A549 (cell line): ENCODE measurements at regions not wholly inside any gene's neighbourhood (a gene's known extent, or its start where the extent isn't known, plus 50 kb on each side); places are given as distances from the start of the nearest gene placed in this dataset.

ENCODE experiments used
- ATAC-seq, 2 experiments: fragments of 200-7000 bp in 1 of 2; fragments of >200 bp in 1 of 2; cut with Nextera tagmentation in 1 of 2; cut with Tn5 transposase in 1 of 2; 3 replicates each; pipeline versions ENCODE4 v1.8.0 to v1.9.1; 2018 to 2020; ENCODE audit warnings: mild to moderate bottlenecking in 1 of 2, moderate library complexity in 1 of 2
- CTCF ChIA-PET: fragments of 300-600 bp; sonication (Branson Sonifier 250); formaldehyde crosslinking; extraction: SDS; loops from one replicate; lab custom pipeline; 2021; ENCODE audit warnings: antibody characterized with exemption, inconsistent platforms; lab: Yijun Ruan, JAX
- POLR2A ChIA-PET: fragments of 350-600 bp; formaldehyde crosslinking; extraction: SDS; loops from one replicate; lab custom pipeline; 2021; ENCODE audit warnings: antibody characterized with exemption, inconsistent platforms; lab: Yijun Ruan, JAX
- DNase-seq, 2 experiments: peaks; one replicate each; pipeline versions ENCODE4 v3.0.0 to v3.0.0-alpha.2; 2011 to 2016; ENCODE audit warnings: low read depth in 1 of 2, low spot score in 1 of 2
- FAIRE-seq: peaks from 2 replicates; lab custom pipeline; 2011; peaks lifted over from hg19 to GRCh38; lab: Jason Lieb, UNC
- H3K27ac ChIP-seq, 2 experiments: fragments of >200 bp; sonication (Bioruptor Twin); formaldehyde crosslinking; 3 replicates each; pipeline ENCODE4 v1.5.1; 2016 to 2017
- H3K4me1 ChIP-seq: fragments of >200 bp; sonication (Bioruptor Twin); formaldehyde crosslinking; 3 replicates; pipeline ENCODE4 v1.6.1; 2016
- H3K4me2 ChIP-seq: fragments of >200 bp; sonication (Bioruptor Twin); formaldehyde crosslinking; 3 replicates; pipeline ENCODE4 v1.6.1; 2016
- H3K4me3 ChIP-seq: fragments of >200 bp; sonication (Bioruptor Twin); formaldehyde crosslinking; 3 replicates; pipeline ENCODE4 v1.5.1; 2016
- H3K9me3 ChIP-seq: fragments of >200 bp; sonication (Bioruptor Twin); formaldehyde crosslinking; 3 replicates; pipeline ENCODE4 v1.6.1; 2016
- ATOH8 ChIP-seq: fragments of 250-450 bp; sonication (Bioruptor Pico); IDR thresholded peaks from 2 replicates; pipeline ENCODE4 v1.5.0; 2020; ENCODE audit warnings: low read depth, mild to moderate bottlenecking, moderate library complexity
- CBX2 ChIP-seq: fragments of 200-600 bp; sonication (generic); IDR thresholded peaks from 2 replicates; pipeline ENCODE4 v1.6.1; 2016; ENCODE audit warnings: low read depth, mild to moderate bottlenecking, borderline replicate concordance
- CBX8 ChIP-seq: fragments of 200-600 bp; sonication (generic); IDR thresholded peaks from 2 replicates; pipeline ENCODE4 v1.6.1; 2016
- CEBPB ChIP-seq, 2 experiments: fragments of >200 bp in 1 of 2; sonication (Bioruptor Twin) in 1 of 2; formaldehyde crosslinking in 1 of 2; IDR thresholded peaks; 2 replicates each; pipeline ENCODE4 v1.6.1; 2012 to 2016
- CHD2 ChIP-seq: fragments of 150-350 bp; IDR thresholded peaks from 2 replicates; pipeline ENCODE4 v1.6.1; 2014; ENCODE audit warnings: low read length; ENCODE audit not compliant: partially characterized antibody
- E2F6 ChIP-seq: IDR thresholded peaks from 2 replicates; pipeline ENCODE4 v1.6.1; 2012; ENCODE audit warnings: low read depth, borderline replicate concordance
- EHF ChIP-seq: fragments of 250-450 bp; sonication (Bioruptor Pico); IDR thresholded peaks from 2 replicates; pipeline ENCODE4 v1.5.0; 2020; ENCODE audit warnings: mild to moderate bottlenecking
- EHMT2 ChIP-seq: fragments of 200-600 bp; sonication (generic); IDR thresholded peaks from 2 replicates; pipeline ENCODE4 v1.6.1; 2016; ENCODE audit warnings: antibody characterized with exemption, low read depth, mild to moderate bottlenecking, moderate library complexity
- ELK1 ChIP-seq: fragments of 150-350 bp; IDR thresholded peaks from 2 replicates; pipeline ENCODE4 v1.6.1; 2014; ENCODE audit warnings: low read depth, mild to moderate bottlenecking, low read length
- EP300 ChIP-seq, 2 experiments: fragments of >200 bp; sonication (Bioruptor Twin); formaldehyde crosslinking; IDR thresholded peaks; 2 replicates in 1 of 2; 3 replicates in 1 of 2; pipeline ENCODE4 v1.6.1; 2016 to 2017
- FOSB ChIP-seq: fragments of 250-450 bp; sonication (Bioruptor Pico); IDR thresholded peaks from 2 replicates; pipeline ENCODE4 v1.5.0; 2020; ENCODE audit warnings: mild to moderate bottlenecking, moderate library complexity
- FOSL2 ChIP-seq, 2 experiments: fragments of 450-650 bp in 1 of 2; fragments of >200 bp in 1 of 2; sonication (Bioruptor Twin) in 1 of 2; formaldehyde crosslinking; IDR thresholded peaks; 2 replicates each; pipeline versions ENCODE4 v1.5.0 to v1.6.1; 2016 to 2020; ENCODE audit warnings: mild to moderate bottlenecking in 1 of 2, moderate library complexity in 1 of 2
- FOXS1 ChIP-seq: fragments of 250-450 bp; sonication (Bioruptor Pico); IDR thresholded peaks from 2 replicates; pipeline ENCODE4 v1.5.0; 2020; ENCODE audit warnings: mild to moderate bottlenecking, moderate library complexity
- HDAC2 ChIP-seq: fragments of 200-600 bp; sonication (generic); IDR thresholded peaks from 2 replicates; pipeline ENCODE4 v1.6.1; 2016
- HEYL ChIP-seq: fragments of 250-450 bp; sonication (Bioruptor Pico); IDR thresholded peaks from 2 replicates; pipeline ENCODE4 v1.8.0; 2021; ENCODE audit warnings: mild to moderate bottlenecking, moderate library complexity
- HOXA7 ChIP-seq: fragments of 250-450 bp; sonication (Bioruptor Pico); IDR thresholded peaks from 2 replicates; pipeline ENCODE4 v1.5.0; 2020; ENCODE audit warnings: mild to moderate bottlenecking, moderate library complexity
- HOXB13 ChIP-seq: fragments of 250-450 bp; sonication (Bioruptor Pico); IDR thresholded peaks from 2 replicates; pipeline ENCODE4 v1.5.0; 2020; ENCODE audit warnings: low read depth, mild to moderate bottlenecking, moderate library complexity
- HOXB5 ChIP-seq: fragments of 250-450 bp; sonication (Bioruptor Pico); IDR thresholded peaks from 2 replicates; pipeline ENCODE4 v1.5.0; 2020; ENCODE audit warnings: mild to moderate bottlenecking, moderate library complexity
- JUN ChIP-seq, 2 experiments: fragments of >200 bp; sonication (Bioruptor Twin); formaldehyde crosslinking; IDR thresholded peaks; 2 replicates in 1 of 2; 3 replicates in 1 of 2; pipeline ENCODE4 v1.6.1; 2016 to 2017
- JUNB ChIP-seq: fragments of >200 bp; sonication (Bioruptor Twin); formaldehyde crosslinking; IDR thresholded peaks from 2 replicates; pipeline ENCODE4 v1.6.1; 2016
- MAFK ChIP-seq: fragments of 450-650 bp; IDR thresholded peaks from 2 replicates; pipeline ENCODE4 v1.6.1; 2014; ENCODE audit not compliant: partially characterized antibody
- NPAS2 ChIP-seq: fragments of 250-450 bp; sonication (Bioruptor Pico); IDR thresholded peaks from 2 replicates; pipeline ENCODE4 v1.8.0; 2022; ENCODE audit warnings: mild to moderate bottlenecking, moderate library complexity, borderline replicate concordance
- PHF8 ChIP-seq: fragments of 200-600 bp; sonication (generic); IDR thresholded peaks from 2 replicates; pipeline ENCODE4 v1.6.1; 2016; ENCODE audit warnings: low read depth, mild to moderate bottlenecking, antibody characterized with exemption, moderate library complexity, borderline replicate concordance
- RAD21 ChIP-seq, 2 experiments: fragments of >200 bp in 1 of 2; sonication (Bioruptor Twin) in 1 of 2; formaldehyde crosslinking in 1 of 2; IDR thresholded peaks in 1 of 2; conservative IDR thresholded peaks in 1 of 2; 2 replicates in 1 of 2; 3 replicates in 1 of 2; pipeline ENCODE4 v1.6.1; 2012 to 2018; ENCODE audit warnings: inconsistent platforms in 1 of 2
- RARB ChIP-seq: fragments of 250-450 bp; sonication (Bioruptor Pico); IDR thresholded peaks from 2 replicates; pipeline ENCODE4 v1.8.0; 2021; ENCODE audit warnings: mild to moderate bottlenecking, moderate library complexity
- TFCP2L1 ChIP-seq: fragments of 250-450 bp; sonication (Bioruptor Pico); IDR thresholded peaks from 2 replicates; pipeline ENCODE4 v1.5.0; 2021; ENCODE audit warnings: mild to moderate bottlenecking
- ZC3H11A ChIP-seq: fragments of 450-650 bp; IDR thresholded peaks from 2 replicates; pipeline ENCODE4 v1.6.1; 2014; ENCODE audit warnings: antibody characterized with exemption, mild to moderate bottlenecking
- ZFP36 ChIP-seq: fragments of 450-650 bp; IDR thresholded peaks from 2 replicates; pipeline ENCODE4 v1.6.1; 2014; ENCODE audit warnings: borderline replicate concordance; ENCODE audit not compliant: partially characterized antibody
- ZNF302 ChIP-seq: fragments of 250-450 bp; sonication (Bioruptor Pico); IDR thresholded peaks from 2 replicates; pipeline ENCODE4 v1.9.0; 2021; ENCODE audit warnings: inconsistent platforms, mild to moderate bottlenecking, moderate library complexity
- ZSCAN20 ChIP-seq: fragments of 250-450 bp; sonication (Bioruptor Pico); IDR thresholded peaks from 2 replicates; pipeline ENCODE4 v1.8.0; 2022; ENCODE audit warnings: mild to moderate bottlenecking, moderate library complexity
- WGBS: methylation state at CpG from one replicate; pipeline ENCODE4 v1.1.6; 2017; ENCODE audit errors: missing lambda C conversion rate; 5-methylcytosine and 5-hydroxymethylcytosine counted together

GRCh38 chr10:29756451-29756850 is 121.7 kb upstream of the SVIL start:
- H3K4me3 ChIP-seq: no peak overlapping the region
- ChIA-PET POLR2A (no interaction called here), CTCF (interaction anchor here (0.8 to 1.2 kb wide), 3 partner anchors 9 to 102 kb away, joined by 3 to 5 read pairs (median 3); no protein-coding TSS in a partner anchor)
- 86% methylated on average over 3 of the region's 3 CpGs for WGBS
- no peaks in the 10 kb centered on the region for H3K9me3 ChIP-seq
- TF ChIP-seq HOXB5 (CRISPR knock-in tag) (no peak), EP300 (IDR thresholded peaks at IDR 0.05) (no peak), RAD21 (conservative IDR thresholded peaks at IDR 0.05 in 1 of 2, IDR thresholded peaks at IDR 0.05 in 1 of 2) (no peak), HOXA7 (no peak), PHF8 (no peak), EHMT2 (no peak)
- TF ChIP-seq, all 56 proteins: peak for 0
- Histone ChIP-seq H3K4me1 (peaks cover 25% of the 10 kb centered on the region), H3K4me2 (no peak overlapping the region), H3K27ac (no peak overlapping the region)
- DNase-seq (no peak), FAIRE-seq (no peak), ATAC-seq (no peak)

- Histone ChIP-seq H3K4me1 (peaks cover 11% of the 10 kb centered on the region), H3K4me2 (no peak overlapping the region), H3K27ac (no peak overlapping the region), H3K4me3 (no peak overlapping the region), H3K9me3 (no peaks in the 10 kb centered on the region)
- TF ChIP-seq CHD2 (no peak), HOXB13 (CRISPR knock-in tag) (no peak), MAFK (no peak), FOXS1 (CRISPR knock-in tag) (no peak), CBX2 (no peak), ZSCAN20 (CRISPR knock-in tag) (no peak), ATOH8 (CRISPR knock-in tag) (no peak), HEYL (CRISPR knock-in tag) (no peak), ZNF302 (CRISPR knock-in tag) (no peak), ZC3H11A (no peak), FOSB (CRISPR knock-in tag) (no peak), ZFP36 (no peak)
- ATAC-seq: no peak
- CTCF ChIA-PET: interaction anchor here (0.9 kb wide), 1 partner anchor 17 kb away, joined by 4 read pairs; no protein-coding TSS in a partner anchor
- DNase-seq: no peak
- POLR2A ChIA-PET: no interaction called here
- FAIRE-seq: no peak
- 75% methylated on average over 7 of the region's 7 CpGs for WGBS
Observed at GRCh38 chr10:29753283-29753682, 118.5 kb upstream of the SVIL start.

GRCh38 chr10:29751684-29752083 is 116.9 kb upstream of the SVIL start:
- DNase-seq: no peak
- Histone ChIP-seq H3K4me1 (no peaks in the 10 kb centered on the region), H3K4me3 (no peak overlapping the region), H3K9me3 (no peaks in the 10 kb centered on the region), H3K27ac (no peak overlapping the region), H3K4me2 (no peak overlapping the region)
- no peak for FAIRE-seq
- no peak for ATAC-seq
- ChIA-PET CTCF (interaction anchor here (1.4 kb wide), 1 partner anchor 8 kb away, joined by 6 read pairs; no protein-coding TSS in a partner anchor), POLR2A (no interaction called here)
- TF ChIP-seq CEBPB (IDR thresholded peaks at IDR 0.05) (no peak), HDAC2 (no peak), FOSL2 (IDR thresholded peaks at IDR 0.05) (no peak), FOSL2 (CRISPR knock-in tag; IDR thresholded peaks at IDR 0.05) (no peak), EHMT2 (no peak), NPAS2 (CRISPR knock-in tag) (no peak), EHF (CRISPR knock-in tag) (no peak), TFCP2L1 (no peak), JUN (IDR thresholded peaks at IDR 0.05) (no peak), JUNB (no peak), CBX2 (no peak), FOXS1 (CRISPR knock-in tag) (no peak), ELK1 (no peak), CBX8 (no peak), E2F6 (no peak), RARB (CRISPR knock-in tag) (no peak), ZSCAN20 (CRISPR knock-in tag) (no peak)
- WGBS: 60% methylated on average over 4 of the region's 4 CpGs
